HG03442 (cell line): ENCODE measurements at regions not wholly inside any gene's neighbourhood (a gene's known extent, or its start where the extent isn't known, plus 50 kb on each side); places are given as distances from the start of the nearest gene placed in this dataset.
"Not testable (repeated sequence)": the region's sequence is repeated elsewhere in the genome, so short reads cannot be mapped to it uniquely, and the experiment has no call there.

Experiments used
- ATAC-seq: cut with Tn5 transposase; IDR thresholded peaks from one replicate; pipeline ENCODE4 v1.9.1; 2021; ENCODE audit warnings: mild to moderate bottlenecking, moderate library complexity; ENCODE audit not compliant: unreplicated experiment

DNA sequence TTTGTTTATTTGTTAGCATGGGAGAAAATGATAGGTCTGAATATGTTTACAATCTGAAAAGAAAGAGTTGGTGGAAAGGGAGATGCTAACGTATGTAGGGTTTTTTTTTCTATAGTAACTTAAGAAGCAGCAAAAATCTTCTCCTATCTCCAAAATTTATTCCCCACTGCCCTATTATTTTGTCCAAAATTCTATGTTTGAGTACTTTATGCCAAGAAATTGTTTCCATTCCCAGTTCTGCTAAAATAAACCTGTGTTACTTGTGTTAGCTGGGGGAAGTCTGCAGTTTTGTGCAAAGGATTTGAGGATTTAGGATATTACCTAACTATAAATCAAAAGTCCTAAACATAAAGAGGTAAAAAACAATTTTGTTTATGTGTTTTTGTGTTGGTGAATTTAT, 2770.4 kb upstream of the PCDH20 start:
- no peak for ATAC-seq

- ATAC-seq = no peak
Measured at GRCh38 chr13:64180756-64181155, 2765.1 kb upstream of the PCDH20 start.

DNA sequence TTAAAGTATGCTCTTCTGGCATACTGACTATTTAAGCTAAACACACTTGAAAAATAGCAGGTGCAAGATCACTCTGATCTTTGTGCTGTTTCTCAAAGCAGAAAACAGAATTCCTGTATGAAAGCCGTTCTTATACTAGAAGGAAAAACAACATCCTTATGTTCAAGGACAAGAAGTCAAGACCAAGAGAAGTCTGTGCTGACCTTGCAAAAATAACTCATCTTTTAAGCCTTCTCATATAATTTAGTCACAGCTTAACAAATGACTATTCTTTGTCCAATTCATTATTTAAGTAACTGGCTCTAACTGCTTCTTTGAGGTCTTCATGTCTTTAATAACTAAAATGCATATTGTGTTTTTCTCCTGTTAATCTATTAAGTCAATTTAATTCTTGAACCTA, 2750.2 kb upstream of the PCDH20 start:
- ATAC-seq = no peak

GRCh38 chr13:64164435-64164834, 2748.8 kb upstream of the PCDH20 start:
- no peak for ATAC-seq

DNA sequence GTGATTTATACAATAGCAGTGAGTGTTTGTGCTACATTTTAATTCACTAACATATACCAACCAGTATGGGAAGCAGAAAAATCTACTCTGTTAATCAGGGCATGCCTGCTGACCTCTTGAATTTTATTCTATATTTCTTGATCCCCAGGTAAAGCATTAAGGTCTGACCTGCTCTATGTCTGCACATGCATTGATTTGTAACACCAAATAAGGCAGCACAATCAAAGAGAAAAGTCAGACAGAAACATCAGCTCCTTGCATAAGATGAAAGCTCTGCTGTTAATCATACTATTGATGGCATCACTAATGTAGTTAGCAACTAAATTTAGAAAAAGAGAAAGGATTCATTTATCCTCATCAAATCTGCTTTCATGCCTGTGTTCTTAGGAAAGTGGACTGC, 2744.8 kb upstream of the PCDH20 start:
- ATAC-seq = no peak

GRCh38 chr13:64158908-64159307, 2743.3 kb upstream of the PCDH20 start:
- ATAC-seq = no peak

- ATAC-seq = no peak
Measured at GRCh38 chr13:64154514-64154913, 2738.9 kb upstream of the PCDH20 start.

DNA sequence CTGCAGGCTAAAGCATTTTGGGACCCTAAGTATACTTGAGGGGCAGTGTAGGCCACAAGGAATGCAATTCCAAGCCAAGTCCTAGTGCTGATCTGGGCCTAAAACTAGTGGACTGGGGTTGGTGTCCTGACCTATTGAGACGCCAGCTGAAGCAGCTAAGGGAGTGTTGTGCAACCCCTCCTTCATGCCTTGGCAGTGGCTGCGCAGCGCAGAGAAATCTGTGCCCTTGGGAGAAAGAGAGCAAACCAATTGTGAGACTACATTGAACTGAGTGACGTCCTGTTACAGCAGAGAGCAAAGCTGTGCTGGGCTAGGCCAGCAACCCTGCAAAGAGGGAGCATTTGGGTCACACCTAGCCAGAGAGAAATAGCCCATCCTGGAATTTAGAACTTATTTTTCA, 2715.0 kb upstream of the PCDH20 start:
- ATAC-seq = no peak

DNA sequence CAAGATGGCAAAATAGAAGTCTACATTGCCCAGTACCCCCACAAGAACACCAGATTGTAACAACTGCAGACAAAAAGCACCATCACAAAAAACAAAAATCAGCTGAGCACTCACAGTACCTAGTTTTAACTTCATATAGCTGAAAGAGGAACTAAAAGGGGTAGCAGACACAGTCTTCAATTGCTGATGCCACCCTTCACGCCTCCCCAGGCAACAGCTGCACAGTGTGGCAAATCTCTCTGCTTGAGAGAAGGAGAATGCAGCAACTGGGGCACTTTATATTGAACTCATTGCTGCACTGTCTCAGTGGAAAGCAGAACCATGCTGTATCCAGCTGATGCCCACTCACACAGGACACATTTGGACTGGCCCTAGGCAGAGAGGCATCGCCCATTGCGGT, 2714.5 kb upstream of the PCDH20 start:
- no peak for ATAC-seq

DNA sequence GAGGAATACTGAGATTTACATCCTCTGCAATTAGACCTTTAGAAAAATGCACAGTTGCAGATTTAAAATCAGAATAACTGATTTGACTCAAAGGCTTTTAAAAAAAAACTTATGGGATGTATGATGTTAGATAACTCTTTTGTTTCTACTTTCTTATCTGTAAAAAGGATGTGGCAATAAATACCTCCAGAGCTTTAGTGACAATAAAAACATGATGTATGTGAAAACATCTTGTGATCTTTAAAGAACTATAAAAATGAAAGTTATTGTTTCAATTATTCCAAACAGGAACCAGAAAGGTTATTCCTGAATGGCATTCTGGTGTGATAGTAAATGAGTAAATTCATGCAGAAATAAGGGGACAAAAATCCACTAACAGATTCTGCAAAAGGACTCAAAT, 2712.2 kb upstream of the PCDH20 start:
- no peak for ATAC-seq

DNA sequence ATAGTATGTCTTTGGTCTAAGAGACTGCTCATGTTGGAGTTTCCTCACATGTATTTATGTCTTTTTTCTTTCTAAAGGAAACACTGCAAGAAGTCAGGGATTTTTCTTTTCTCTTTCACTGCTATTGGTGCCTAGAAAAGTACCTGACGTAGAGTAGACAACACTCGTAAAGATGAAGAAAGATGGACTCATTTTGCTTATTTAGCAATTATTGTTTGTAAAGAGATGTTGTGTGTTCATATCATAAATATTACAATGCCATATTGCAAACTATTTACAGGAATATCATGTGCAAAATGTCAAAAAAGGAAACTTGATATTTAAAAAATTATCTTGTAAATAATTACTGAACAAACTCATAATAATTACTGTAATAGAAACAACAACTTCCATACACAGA, 2711.5 kb upstream of the PCDH20 start:
- no peak for ATAC-seq

DNA sequence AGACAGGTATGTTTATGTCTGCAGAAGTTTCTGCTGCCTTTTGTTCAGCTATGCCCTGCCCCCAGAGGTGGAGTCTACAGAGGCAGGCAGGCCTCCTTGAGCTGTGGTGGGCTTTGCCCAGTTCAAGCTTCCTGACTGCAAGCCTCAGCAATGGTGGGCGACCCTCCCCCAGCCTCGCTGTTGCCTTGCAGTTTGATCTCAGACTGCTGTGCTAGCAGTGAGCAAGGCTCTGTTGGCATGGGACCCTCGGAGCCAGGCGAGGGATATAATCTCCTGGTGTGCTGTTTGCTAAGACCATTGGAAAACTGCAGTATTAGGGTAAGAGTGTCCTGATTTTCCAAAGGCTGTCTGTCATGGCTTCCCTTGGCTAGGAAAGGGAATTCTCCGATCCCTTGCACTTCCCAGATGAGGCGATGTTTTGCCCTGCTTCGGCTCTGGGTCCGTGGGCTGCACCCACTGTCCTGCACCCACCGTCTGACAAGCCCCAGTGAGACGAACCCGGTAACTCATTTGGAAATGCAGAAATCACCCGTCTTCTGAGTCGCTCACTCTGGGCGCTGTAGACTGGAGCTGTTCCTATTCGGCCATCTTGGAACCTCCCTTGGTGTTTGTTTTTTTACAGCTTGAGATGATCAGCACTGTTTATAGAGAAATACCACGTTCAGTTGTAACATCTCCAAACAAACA, 2705.5 kb upstream of the PCDH20 start:
- not testable (repeated sequence) for ATAC-seq

DNA sequence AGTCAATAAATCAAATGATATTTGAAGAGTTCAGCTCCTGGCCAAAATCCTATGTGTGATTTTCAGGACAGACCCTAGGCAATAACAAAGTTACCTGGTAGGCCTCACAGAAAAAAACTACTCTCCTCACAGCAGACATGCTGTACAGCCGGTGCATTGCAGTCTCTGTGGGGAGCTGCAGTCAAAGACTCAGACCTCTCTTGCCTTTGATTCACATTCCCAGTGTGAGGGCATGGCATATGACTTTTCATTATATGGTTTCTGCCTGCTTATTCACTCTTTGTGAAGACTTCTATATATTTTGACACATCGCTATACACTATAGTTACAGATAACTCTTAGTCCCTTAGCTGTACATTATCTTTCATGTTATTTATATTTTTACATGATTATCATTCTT, 2684.3 kb upstream of the PCDH20 start:
- no peak for ATAC-seq

DNA sequence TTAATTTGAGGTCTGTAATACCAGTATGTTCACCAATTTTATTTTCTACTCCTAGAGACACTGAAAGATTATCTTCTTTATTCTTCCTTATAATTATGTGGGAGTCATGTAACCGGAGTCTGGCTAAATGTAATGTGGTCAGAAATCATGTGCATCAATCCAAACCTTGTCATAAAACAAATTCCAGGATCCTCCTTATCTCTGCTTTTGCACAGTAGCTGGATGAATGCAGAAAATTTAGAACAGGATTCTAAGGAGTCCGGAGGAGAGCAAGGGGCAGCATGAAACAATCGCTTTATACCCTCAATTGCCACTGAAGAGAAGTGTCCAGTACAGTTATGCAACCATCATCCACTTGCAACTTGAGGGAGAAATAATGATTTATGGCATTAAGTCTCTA, 2674.7 kb upstream of the PCDH20 start:
- ATAC-seq = no peak

DNA sequence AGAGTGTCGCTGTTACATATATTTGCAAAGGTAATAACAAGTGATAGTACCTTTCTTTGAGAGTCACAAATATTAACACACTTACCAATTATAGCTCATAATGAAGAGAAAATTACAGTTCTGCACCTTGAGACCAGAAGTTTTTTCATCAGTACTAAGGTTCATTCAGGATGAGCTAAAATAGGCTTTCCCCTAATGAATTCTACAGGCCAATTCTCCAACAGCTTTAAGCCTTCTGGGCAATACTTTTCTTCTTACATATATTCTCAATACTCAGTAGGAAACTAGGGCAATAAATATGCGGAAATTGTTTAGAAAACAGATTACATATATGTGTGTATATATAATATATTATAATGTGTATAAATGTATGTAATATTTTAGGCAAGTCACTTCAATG, 2672.8 kb upstream of the PCDH20 start:
- ATAC-seq = no peak

- no peak for ATAC-seq
Measured at GRCh38 chr13:64087624-64088023, 2672.0 kb upstream of the PCDH20 start.

DNA sequence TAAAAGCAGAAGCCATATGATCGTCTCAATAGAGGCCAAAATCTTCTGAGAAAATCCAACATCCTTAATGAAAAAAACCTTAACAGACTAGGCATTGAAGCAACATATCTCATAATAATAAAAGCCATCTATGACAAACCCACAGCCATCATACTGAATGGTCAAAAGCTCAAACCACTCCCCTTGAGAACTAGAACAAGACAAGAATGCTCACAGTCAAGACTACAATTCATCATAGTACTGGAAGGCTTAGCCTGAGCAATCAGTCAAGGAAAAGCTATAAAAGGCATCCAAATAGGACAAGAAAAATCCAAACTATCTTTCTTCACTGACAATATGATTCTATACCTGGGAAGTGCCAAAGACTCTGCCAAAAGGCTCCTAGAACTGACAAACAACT, 2668.2 kb upstream of the PCDH20 start:
- no peak for ATAC-seq

DNA sequence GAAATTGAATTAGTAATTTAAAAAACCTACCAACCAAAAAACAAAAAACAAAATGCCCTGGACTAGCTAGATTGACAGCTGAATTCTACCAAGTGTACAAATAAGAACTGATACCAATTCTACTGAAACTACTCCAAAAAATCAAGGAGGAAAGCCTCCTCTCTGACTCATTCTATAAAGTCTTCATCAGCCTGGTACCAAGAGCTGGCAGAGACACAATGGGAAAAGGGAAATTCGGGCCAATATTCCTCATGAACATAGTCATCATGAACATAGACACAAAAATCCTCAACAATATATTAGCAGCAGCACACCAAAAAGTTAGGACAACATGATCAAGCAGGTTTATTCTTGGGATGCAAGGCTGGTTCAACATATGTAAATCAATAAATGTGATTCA, 2667.7 kb upstream of the PCDH20 start:
- ATAC-seq = no peak

DNA sequence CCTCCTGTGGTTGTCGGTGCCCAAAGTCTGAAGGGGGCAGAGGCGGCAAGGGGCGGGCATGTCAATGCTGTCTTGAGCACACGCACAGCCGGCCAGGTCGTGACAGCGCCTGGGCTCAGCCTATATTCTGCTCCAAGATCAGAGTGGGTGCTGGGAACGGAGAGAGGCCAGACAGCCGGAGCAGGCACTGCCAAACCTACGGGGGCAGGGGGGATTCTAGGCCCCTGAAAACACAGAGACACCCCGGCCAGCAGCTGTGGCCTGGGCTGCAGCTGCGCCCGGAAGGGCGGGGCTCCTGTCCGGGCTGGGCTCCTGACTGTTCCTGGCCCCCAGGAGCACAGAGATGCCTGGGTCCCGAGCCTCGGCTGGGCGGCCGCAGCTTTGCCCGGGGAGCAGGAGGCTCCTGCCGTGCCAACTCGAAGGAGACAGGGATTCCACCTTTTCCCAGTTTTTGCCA, 2662.9 kb upstream of the PCDH20 start:
- ATAC-seq = no peak

DNA sequence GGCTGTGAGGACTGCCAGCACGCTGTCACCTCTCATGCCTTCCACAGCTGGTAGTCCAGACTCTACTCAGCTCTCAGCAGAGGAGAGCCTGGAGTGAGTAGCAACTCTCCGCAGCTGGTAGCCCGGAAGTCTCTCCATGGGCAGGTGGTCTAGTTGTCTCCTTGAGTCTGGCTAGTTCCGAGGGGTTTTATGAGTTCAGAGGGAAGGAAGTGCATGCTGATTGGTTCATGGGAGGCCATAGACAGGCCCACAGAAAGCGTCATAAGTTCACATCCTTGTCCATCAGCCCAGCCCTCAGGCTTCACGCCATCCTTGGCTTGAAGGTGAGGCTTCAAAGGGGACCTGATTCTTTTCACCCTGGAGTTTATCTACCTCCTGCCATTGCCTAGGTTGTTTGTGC, 2662.4 kb upstream of the PCDH20 start:
- no peak for ATAC-seq

GRCh38 chr13:64077132-64077835, 2661.6 kb upstream of the PCDH20 start:
- ATAC-seq = not testable (repeated sequence)

- no peak for ATAC-seq
Measured at GRCh38 chr13:64075543-64076271, 2660.1 kb upstream of the PCDH20 start.
